22Rv1 (cell line): ENCODE measurements at regions not wholly inside any gene's neighbourhood (a gene's known extent, or its start where the extent isn't known, plus 50 kb on each side); places are given as distances from the start of the nearest gene placed in this dataset.

Source experiments
- ZFX ChIP-seq: fragments of 450-650 bp; IDR thresholded peaks from 2 replicates; pipeline ENCODE4 v1.6.1; 2017; ENCODE audit warnings: antibody characterized with exemption, borderline replicate concordance
- TF ChIP-seq, protein P1 (sequence below): fragments of 450-650 bp; IDR thresholded peaks from 2 replicates; pipeline ENCODE4 v1.5.1; 2017; ENCODE audit warnings: mild to moderate bottlenecking

DNA sequence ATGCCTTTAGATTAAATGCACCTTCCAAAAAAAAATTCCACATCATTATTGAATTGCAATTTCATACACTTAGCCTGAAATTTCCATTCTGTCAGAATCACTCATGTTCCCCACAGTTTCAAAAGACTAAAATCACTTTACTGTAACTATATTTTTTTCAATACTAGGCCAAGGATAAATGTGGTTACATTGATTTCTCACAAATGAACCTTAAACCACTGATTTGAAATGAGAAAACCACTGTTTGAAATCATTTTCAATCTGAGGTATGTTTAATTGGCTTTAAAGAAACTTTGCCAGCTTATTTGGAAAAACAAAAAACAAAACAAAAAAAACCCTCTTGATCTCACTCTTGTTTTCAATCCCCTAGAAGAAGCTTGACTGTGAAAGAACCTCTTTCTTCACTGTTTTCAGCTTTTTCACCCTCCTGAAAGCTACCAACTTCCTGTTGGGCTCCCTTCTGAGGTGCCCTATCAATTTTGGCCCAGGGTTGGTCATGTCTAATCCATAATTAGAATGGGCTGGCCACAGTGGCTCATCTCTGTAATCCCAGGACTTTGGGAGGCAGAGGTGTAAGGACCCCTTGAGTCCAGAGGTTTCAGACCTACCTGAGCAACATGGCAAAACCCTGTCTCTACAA is 242.5 kb downstream of the ADGRG6 start:
- TF ChIP-seq, protein P1, sequence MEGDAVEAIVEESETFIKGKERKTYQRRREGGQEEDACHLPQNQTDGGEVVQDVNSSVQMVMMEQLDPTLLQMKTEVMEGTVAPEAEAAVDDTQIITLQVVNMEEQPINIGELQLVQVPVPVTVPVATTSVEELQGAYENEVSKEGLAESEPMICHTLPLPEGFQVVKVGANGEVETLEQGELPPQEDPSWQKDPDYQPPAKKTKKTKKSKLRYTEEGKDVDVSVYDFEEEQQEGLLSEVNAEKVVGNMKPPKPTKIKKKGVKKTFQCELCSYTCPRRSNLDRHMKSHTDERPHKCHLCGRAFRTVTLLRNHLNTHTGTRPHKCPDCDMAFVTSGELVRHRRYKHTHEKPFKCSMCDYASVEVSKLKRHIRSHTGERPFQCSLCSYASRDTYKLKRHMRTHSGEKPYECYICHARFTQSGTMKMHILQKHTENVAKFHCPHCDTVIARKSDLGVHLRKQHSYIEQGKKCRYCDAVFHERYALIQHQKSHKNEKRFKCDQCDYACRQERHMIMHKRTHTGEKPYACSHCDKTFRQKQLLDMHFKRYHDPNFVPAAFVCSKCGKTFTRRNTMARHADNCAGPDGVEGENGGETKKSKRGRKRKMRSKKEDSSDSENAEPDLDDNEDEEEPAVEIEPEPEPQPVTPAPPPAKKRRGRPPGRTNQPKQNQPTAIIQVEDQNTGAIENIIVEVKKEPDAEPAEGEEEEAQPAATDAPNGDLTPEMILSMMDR = no peak
- TF ChIP-seq ZFX = no peak
